ENCODE measurements at regions not wholly inside any gene's neighbourhood (a gene's known extent, or its start where the extent isn't known, plus 50 kb on each side); places are given as distances from the start of the nearest gene placed in this dataset.

- H3K27ac ChIP-seq: no peak overlapping the region
- no peak for DNase-seq (ENCODE audit: low read depth, low spot score)
Measured at GRCh38 chr15:66615846-66616245, 50.0 kb upstream of the LCTL start.

GRCh38 chr15:66617137-66618090, 51.6 kb upstream of the LCTL start:
- peak overlapping the region; percentile 60 for H3K27ac ChIP-seq
- DNase-seq (ENCODE audit: low read depth, low spot score): peak; percentile 39

GRCh38 chr15:66619152-66619903, 53.5 kb upstream of the LCTL start:
- no peak for DNase-seq (ENCODE audit: low read depth, low spot score)
- H3K27ac ChIP-seq: no peak overlapping the region

- DNase-seq (ENCODE audit: low read depth, low spot score): no peak
- H3K27ac ChIP-seq: no peak overlapping the region
Measured at GRCh38 chr15:66620341-66620740, 54.5 kb upstream of the LCTL start.

- H3K27ac ChIP-seq: no peak overlapping the region
- DNase-seq (ENCODE audit: low read depth, low spot score): no peak
Measured at GRCh38 chr15:66620744-66621344, 55.0 kb upstream of the LCTL start.

- no peak for DNase-seq (ENCODE audit: low read depth, low spot score)
- H3K27ac ChIP-seq: no peak overlapping the region
Measured at GRCh38 chr15:66621491-66622467, 56.0 kb upstream of the LCTL start.

- DNase-seq (ENCODE audit: low read depth, low spot score): no peak
- no peak overlapping the region for H3K27ac ChIP-seq
Measured at GRCh38 chr15:66622591-66623022, 56.8 kb upstream of the LCTL start.

- H3K27ac ChIP-seq: no peak overlapping the region
Measured at GRCh38 chr15:66623801-66624453, 58.1 kb upstream of the LCTL start.

GRCh38 chr15:66625531-66625930, 59.7 kb upstream of the LCTL start:
- no peak for DNase-seq (ENCODE audit: low read depth, low spot score)
- no peak overlapping the region for H3K27ac ChIP-seq

More at GRCh38 chr15:66623801-66624453, 58.1 kb upstream of the LCTL start:
- no peak for DNase-seq (ENCODE audit: low read depth, low spot score)

- no peak for DNase-seq (ENCODE audit: low read depth, low spot score)
- no peak overlapping the region for H3K27ac ChIP-seq
Measured at GRCh38 chr15:66625974-66626373, 60.2 kb upstream of the LCTL start.

- DNase-seq (ENCODE audit: low read depth, low spot score): no peak
- H3K27ac ChIP-seq: no peak overlapping the region
Measured at GRCh38 chr15:66628976-66629723, 63.4 kb upstream of the LCTL start.

GRCh38 chr15:66629817-66630576, 64.2 kb upstream of the LCTL start:
- DNase-seq (ENCODE audit: low read depth, low spot score): no peak
- no peak overlapping the region for H3K27ac ChIP-seq

- H3K27ac ChIP-seq: no peak overlapping the region
- DNase-seq (ENCODE audit: low read depth, low spot score): no peak
Measured at GRCh38 chr15:66630801-66631351, 65.1 kb upstream of the LCTL start.

- no peak overlapping the region for H3K27ac ChIP-seq
- DNase-seq (ENCODE audit: low read depth, low spot score): no peak
Measured at GRCh38 chr15:66631616-66632263, 65.9 kb upstream of the LCTL start.

- H3K27ac ChIP-seq: no peak overlapping the region
- no peak for DNase-seq (ENCODE audit: low read depth, low spot score)
Measured at GRCh38 chr15:66633041-66633937, 67.5 kb upstream of the LCTL start.

GRCh38 chr15:66633938-66634250, 68.1 kb upstream of the LCTL start:
- no peak overlapping the region for H3K27ac ChIP-seq
- DNase-seq (ENCODE audit: low read depth, low spot score): no peak
